SHP77 (cell line): ENCODE measurements at regions not wholly inside any gene's neighbourhood (a gene's known extent, or its start where the extent isn't known, plus 50 kb on each side); places are given as distances from the start of the nearest gene placed in this dataset.
"Not testable (repeated sequence)": the region's sequence is repeated elsewhere in the genome, so short reads cannot be mapped to it uniquely, and the experiment has no call there.

ENCODE experiments used
- DNase-seq, 2 experiments: peaks; one replicate each; lab custom pipeline; 2025; lab: John Stamatoyannopoulos, UW

DNA sequence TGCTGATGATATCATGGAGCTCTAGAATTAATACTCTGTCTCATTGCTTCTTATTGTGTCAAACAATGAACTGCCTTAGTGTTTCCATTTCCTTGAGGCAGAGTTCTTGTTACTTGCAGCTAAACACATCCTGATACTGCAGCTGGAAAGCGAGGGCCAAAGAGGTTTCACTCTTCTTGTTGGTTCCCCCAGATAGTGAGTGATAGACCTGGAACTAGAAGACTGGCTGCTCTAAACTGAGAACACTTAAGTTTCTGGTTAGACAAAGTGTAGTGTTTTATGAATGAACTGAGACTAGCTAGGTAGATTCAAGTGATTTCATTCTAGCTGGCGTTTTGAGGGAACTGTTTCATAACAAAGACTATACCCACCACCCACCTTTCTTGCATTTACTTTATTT is 321.7 kb downstream of the TXNL1 start:
- no peak for DNase-seq

DNA sequence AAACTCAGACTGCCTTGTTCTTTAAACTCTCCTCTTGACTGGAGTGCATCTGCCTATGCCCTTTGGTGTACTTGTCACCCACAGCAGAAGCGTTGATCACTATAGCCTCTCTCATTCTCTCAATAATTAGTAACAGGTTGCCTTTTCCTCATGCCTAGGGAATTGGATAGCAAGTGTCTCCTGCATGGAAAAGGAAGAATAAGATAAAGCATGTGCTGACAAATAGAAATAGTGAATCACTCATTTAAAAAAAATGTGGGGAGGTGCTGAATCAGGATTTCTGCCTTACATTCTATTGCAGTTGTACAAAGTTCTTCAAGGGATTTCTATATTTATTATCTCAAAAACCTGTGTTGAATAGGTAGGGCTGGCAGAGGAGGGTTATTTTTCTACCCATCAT is 323.0 kb downstream of the TXNL1 start:
- DNase-seq, result no peak

DNA sequence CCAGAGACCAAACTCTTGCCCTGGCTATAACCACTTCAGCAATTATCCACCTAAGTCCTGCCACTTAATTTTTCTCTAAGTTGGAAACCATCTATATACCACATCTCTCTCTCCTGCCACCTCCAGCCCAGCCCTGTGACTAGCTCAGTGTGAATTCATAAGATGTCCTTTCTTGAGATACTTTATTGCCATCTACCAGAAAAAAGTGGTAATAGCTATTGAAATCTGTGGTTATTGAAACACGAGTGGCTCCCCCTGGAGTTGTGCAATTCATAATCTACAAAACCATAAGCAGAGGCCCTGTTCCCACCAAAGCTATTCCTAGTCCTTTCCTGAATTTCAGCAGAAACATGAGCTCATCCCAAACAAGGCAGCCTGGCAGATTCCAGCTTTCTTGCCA is 324.0 kb downstream of the TXNL1 start:
- no peak for DNase-seq

DNA sequence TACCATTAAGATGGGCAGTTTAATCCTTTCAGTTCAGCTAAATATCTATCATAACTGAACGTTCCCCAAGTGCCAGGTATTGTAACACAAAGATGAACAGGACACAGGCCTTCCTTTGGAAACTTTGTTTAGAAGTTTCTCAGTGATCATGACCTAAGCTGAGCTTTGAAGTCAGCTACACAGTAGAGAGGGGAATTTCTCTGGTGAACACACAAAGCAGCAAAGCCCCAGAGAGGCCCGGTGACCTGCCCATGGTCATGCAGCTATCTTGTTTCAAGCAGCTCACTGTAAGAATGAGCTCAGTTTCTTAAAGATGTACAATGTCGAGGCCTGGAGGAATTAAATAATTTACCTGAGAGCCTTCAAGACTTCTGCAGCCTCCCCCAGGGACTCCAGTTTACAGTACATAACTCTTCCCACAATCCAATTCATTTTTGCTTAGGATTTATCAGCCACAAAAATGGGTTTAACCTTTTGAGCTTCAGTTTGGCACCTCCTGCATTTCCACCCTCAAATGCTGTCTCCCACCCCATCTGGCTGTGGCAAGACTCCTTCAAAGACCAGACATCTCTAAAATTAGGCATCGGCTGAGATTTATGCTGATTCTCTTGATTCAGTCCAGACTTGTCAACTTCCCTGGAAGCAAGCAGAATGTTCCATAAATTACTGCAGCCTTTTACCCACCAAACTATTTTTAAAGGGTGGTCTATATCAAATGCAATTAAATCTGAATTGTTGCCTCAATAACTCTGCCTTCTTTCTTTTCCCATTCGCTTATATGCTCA is 325.6 kb downstream of the TXNL1 start:
- no peak for DNase-seq

DNA sequence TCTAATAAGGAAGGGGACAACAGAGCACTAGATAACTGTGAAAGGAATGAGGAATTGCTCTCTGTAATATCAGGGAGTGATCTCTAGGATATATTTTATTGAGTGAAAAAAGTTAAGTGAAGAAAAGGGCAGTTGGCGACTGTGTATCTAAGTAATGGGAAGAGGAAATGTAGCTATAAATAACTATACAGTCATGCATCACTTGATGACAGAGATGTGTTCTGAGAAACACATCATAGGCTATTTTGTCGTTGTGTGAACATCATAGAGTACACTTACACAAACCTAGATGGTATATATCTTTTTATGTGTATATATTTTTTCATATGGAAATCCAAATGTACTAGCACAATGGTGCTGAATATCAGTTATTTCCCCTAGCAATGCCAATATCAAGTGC is 329.3 kb downstream of the TXNL1 start:
- no peak for DNase-seq

DNA sequence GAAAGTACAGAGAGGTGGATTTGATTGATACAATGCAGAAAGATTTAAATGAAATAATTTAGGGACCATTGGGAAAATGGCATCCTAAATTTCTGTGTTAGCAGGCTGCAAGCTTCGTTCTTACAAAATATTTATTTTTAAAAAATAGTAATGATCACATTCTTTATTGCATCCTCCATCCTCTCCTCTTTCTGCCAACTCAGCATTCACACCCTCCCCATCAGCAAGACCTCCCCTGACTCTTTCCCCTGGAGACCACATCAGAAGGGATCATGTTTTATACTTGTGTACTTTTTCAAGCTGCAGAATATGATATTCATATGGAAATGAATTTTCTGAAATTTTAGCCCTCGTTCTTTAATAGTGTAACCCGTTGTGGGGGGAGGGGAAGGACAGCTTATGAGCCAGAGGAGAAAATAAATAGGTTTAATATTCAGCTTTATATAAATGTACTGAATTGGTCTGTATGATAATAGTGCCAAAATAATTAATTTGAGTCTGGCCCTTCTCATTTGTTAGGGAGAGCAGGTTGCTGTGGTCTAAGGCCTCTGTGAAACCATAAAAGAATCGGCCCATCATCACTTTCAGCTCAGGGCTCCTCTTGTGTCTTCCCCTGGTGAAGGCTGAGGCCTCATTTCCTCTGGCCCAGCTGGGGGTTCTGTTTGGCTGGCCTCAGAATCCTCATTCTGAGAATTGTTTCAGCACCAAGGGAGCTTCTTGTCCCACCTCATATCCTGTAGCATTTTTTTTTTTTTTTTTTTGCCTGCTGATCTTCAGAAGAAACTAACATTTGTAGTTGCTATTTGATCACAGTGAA is 330.8 kb downstream of the TXNL1 start:
- DNase-seq, result no peak

DNA sequence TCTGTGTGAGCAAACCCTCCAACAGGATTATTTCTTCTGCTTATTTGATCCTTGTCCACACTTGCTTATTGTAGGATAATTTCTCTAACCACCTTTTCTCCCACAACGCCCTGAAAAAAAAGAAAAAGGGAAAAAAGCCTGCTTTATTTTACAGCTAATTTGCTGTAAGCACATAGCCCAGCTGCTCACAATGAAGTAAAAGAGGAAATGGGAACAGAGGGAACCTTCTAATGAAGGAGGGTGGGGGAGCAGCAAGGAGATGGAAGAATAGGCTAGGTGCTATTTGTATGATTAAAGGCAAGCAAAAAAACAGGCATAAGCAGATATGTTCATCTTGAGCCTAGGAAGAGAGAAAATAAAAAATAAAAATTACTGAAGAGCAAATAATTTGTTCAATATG is 331.6 kb downstream of the TXNL1 start:
- DNase-seq, result no peak

DNA sequence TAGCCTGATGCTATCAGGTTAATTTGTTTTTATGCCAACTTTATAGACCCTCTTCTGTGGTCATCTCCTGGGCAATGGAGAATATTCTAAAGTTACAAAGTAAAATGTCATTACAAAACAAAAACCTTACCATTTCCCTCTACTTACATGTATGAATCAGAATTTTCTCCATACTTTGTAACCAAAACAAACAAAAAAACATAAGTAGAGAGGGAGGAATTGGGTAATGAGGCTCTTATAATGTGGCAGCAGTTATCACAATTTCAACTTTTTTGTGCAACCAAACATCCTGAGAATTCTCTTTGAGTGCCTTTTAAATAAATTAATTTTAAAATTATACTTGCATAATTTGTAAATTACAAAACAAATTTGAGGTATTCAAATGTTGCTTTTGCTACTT is 332.8 kb downstream of the TXNL1 start:
- no peak for DNase-seq

DNA sequence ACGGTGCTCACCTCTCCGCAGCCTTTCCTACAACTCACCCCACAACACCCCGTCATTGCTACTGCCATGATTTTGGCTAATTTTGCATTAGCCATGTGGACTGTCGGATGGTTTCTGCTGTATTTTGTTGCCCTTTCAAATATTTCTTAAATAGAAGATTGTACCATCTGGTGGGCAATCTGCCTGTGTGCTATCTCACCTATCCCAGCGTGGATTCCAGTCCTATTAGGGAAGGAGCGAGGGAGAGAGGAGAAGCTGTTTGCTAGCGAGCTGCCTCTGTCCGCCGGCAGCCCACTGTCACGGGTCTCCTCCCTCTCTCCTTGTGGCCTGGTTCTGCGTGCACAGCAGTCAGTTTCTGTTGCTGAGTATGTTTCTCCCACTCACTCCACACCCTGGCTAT is 336.2 kb downstream of the TXNL1 start:
- DNase-seq, result no peak

DNA sequence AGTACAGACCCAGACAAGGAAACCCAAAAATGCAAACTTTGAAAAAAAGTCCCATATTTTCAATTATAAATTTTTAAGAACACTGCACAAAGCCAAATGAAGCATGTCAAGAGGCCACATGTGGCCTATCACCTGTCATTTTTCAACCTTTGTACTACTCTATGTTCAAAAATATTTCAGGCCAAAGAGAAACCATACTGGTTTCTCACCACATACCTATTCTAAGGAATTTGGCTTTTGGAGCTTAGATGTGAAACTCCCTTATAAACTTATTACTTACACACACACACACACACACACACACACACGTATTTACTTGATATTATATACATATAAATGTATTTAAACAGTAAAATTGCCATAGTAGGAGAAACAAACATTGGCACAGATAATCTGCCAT is 338.7 kb downstream of the TXNL1 start:
- DNase-seq, result no peak

DNA sequence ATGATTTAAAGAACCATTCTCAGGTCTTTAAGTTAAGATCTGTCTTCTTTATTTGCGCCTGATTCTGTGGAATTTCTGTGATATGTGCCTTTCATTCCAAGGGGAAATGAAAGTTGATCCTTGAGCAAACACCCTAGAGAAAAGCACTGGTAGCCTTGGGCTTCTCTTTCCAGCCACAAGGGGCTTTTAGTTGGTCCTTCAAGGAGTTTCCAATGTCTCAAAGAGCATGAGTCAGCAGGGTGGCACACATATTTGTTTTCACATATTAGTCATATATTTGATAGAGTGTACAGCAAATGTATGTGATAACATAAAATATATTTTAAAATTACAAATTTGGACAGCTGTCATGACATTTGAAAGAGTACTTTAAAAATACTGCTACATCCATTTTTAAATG is 339.5 kb downstream of the TXNL1 start:
- DNase-seq, result no peak

DNA sequence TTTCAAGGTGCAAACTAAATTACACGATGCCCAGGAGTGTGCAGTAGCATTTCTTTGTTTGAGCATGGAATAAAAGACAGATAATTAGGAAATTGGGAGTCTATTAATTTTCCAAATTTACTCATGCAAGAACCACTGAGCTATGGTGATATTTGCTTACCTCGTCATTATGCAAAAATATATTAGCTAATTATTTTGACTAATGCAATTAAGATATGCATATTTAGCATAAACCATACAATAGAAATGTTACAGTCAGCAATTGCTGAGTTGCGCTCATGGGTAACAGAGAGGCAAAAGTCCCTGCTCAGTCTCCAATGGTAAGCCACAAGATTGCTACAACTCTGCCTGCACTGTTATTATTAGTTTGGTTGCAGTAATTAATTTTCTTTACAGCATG is 342.0 kb downstream of the TXNL1 start:
- DNase-seq, result no peak

DNA sequence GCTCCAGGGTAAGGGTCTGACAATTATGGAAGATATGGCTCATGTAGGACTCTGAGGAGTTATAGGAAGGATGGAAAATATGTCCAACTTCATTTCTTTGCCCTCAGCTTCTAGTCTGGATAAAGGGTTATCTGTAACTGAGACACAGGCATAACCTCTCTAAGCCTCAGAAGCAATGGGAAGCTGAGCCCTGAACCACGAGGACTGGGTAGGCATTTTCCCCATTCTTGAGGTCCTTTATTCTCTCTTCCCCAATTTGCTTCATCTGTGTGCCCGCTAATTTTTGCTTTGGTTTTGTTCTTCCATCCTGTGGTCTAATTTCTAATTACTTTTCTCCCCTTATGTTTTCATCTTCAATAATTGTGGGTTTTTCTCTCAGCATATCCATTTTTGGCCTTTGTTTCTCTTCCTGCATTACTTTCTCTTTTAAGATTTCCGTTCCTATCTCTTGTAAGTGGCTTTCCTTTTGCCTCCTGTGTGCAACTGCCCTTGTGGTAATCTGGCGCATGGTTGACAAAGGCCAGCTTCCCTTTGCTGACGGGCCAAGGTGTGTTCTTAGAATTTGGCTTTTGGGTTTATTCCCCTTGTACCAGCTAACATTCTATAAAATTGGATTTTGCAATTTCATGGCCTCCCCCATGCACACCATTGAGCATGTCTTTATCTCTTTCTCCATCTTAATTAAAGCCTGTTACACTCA is 343.8 kb downstream of the TXNL1 start:
- DNase-seq, result no peak

DNA sequence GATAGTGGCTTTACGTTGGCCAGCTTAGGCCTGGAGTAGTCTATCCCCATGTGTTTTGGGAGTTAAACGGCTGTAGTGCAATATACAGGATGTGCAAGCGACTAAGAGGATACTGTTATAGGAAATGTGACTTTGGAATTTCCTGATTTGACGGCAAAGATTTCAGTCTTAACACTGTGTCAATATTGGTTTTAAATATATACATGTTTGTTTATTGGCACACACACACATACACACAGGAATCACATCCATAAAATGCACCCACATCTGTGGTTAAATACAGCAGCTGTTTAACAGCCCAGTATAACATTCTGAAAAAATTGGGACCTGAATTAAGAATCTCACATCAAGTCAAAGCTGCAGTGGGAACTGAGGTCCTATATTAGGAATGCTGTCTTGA is 347.1 kb downstream of the TXNL1 start:
- DNase-seq, result no peak

DNA sequence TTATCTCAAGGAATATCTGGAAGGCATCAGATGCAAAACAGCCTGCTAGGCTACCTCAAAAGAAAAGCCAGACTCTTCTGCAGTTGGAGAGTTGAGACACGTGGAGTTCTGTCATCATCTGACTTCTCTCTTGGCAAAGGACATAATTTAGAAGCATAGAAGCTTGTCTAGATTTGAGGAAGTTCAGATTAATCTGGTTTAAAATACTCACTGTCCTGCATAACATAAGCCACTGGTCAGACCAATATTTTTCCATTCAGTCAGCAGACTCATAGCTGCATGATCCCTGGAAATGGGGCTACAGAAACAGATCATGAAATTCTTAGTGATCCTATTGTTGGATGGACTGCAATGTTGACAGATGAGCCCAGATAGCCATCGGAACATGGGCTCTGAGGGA is 349.0 kb downstream of the TXNL1 start:
- DNase-seq, result no peak

DNA sequence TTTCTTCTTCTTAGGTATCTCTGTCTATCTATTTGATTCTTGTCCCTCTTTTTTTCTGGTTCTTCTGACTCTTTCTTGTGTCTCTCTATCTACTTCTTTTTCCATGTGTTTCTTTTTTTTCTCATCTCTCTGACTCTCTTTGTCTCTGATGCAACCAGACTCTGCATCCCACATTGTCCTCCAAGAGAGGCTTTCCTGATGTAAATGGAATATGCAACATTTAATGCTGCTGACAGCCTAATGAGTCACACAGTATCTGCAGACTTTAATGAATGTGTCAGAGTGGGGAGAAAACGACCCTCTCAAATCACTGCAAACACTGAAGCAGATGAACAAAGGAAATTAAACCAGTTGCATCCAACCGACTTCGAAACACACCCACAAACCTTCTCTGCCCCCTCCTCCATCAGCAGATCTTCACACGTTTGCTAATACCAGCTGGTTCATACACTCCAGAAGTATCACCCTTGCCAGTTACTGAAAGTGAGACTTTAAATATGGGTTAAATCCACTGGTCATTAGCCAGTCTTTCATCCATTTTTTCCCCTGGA is 351.5 kb downstream of the TXNL1 start:
- DNase-seq, result no peak

DNA sequence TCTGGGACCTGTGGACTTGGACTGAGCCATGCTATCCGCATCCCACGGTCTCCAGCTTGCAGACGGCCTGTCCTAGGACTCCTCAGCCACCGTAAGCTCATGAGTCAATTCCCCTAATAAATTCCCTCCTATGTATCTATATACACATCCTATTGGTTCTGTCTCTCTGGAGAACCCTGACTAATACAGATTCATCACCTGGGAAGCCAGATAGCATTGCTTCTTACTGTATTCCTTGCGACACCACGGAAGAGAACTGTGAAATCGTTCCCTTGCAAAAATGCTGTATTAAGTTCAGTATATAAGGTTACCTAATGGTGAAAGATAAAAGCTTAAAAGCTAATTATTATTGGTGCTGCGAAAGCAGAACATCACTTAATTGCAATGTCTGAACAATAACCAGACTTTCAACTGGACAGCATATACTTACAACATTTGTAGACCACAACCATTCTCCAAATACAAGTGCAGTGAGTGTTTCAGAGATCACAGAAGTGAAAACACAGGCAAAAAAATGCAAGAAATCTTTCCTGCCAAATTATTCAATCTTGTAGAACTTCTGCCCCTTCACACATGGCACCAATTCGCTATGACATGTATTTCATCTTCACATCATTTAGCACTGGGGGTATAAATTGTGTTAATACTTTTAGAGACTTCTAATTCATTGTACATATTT is 352.9 kb downstream of the TXNL1 start:
- no peak for DNase-seq

DNA sequence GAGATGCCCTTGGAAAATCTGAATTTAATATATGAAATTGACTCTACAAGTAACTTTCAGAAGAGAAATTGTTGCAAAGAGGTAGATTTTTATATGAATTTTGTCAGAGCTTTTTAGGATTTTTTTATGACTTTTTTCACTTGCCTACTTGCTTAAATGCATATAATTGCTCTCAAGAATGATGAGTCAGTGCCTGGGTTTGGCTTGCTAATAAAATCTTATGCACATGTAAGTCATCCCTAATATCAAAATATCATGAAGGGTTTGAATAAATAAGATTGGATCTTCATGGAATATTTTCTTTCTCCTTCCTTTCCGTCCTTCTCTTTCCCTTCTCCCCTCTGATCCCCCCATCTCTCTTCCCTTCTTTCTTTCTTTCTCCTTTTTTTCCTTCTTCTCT is 354.1 kb downstream of the TXNL1 start:
- DNase-seq, result no peak

DNA sequence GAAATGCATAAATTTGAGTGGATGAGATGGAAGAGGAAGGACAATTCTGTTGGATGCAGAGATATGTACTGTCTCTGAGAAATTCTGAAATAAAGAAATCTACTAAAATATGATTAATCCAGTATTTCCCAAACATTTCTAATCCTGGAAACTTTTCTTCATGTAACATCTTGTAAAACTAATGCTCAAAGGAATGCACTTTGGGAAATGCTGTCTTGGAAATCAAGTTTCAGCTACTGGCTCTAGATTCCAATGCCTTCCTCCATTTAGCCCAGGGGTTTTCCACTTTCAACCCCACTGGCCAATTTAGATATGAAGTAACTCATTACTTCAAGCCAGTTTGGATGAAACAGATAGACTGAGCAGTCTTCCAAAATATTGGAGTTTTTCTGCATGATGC is 355.1 kb downstream of the TXNL1 start:
- DNase-seq, result no peak

DNA sequence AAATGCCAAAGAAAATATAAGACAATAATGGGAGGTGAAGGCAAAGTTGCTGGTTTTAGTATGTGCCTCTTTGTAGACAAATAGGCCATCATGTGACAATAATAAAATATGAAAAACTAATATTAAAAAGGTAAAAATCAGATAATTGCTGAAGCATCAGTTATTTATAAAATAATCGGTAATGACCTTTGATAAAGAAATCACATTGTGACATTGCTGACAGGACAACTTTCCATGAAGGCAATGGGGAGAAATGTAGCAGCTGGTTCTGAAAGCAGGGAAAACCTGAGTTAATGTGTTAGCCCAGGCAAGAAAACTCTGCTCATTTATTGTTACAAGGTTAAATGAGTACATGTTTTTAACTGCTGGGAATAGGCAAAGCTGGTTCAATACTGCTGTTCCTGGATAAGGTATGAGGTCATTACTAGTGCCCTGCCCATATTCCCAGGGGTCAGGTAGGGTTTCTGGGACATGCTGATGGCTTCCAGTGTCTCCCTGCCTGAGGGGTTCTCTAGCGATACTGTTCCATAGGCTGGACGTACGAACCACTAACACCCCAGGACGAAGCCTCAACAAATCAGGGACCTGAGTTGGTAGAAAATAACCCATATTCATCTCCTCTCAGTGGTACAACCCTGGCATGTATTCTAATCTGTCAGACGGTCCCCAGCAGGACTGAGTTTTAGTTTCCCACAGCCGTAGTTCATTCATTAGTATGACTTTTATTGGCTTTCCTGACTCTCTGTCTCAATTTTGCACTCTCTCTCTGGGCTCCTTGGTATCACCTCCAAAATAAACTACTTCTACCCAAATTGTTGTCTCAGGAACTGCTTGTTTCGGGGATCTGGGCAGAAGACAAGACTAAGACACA is 355.9 kb downstream of the TXNL1 start:
- DNase-seq, result no peak

DNA sequence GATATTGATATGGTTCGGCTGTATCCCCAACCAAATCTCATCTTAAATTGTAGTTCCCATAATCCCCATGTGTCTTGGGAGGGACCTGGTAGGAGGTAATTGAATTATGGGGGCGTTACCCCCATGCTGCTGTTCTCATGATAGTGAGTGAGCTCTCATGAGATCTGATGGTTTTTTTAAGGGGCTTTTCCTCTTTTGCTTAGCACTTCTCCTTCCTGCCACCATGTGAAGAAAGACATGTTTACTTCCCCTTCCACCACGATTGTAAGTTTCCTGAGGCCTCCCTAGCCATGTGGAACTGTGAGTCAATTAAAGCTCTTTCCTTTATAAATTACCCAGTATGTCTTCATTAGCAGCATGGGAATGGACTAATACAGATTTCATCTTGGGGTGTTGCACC is 358.6 kb downstream of the TXNL1 start:
- DNase-seq, result not testable (repeated sequence)
